Liver (tissue), 8 donors: ENCODE measurements at regions not wholly inside any gene's neighbourhood (a gene's known extent, or its start where the extent isn't known, plus 50 kb on each side); places are given as distances from the start of the nearest gene placed in this dataset.

Source experiments
- DNase-seq: peaks from one replicate; pipeline ENCODE4 v3.0.0-alpha.2; 2017; ENCODE audit warnings: low spot score
- H3K27ac ChIP-seq, 2 donors: one replicate each; pipeline ENCODE4 v1.7.0; 2013; ENCODE audit warnings: inconsistent platforms in 2 of 2, low read length in 2 of 2, control low read depth in 1 of 2, low read depth in 1 of 2, mild to moderate bottlenecking in 1 of 2
- H3K27me3 ChIP-seq, 4 donors: one replicate each; pipeline versions ENCODE4 v1.6.1 to v1.7.0; 2013; ENCODE audit warnings: low read length in 3 of 4, inconsistent platforms in 1 of 4, mild to moderate bottlenecking in 1 of 4, moderate library complexity in 1 of 4; ENCODE audit not compliant: control insufficient read depth in 4 of 4, insufficient read depth in 4 of 4
- H3K36me3 ChIP-seq, 4 donors: one replicate each; pipeline versions ENCODE4 v1.6.1 to v1.7.0; 2013; ENCODE audit warnings: low read length in 3 of 4, mild to moderate bottlenecking in 3 of 4, low read depth in 1 of 4, moderate library complexity in 1 of 4; ENCODE audit not compliant: control insufficient read depth in 4 of 4, insufficient read depth in 3 of 4
- H3K4me1 ChIP-seq, 4 donors: one replicate each; pipeline versions ENCODE4 v1.6.1 to v1.7.0; 2013; ENCODE audit warnings: low read length in 3 of 4, mild to moderate bottlenecking in 3 of 4, moderate library complexity in 1 of 4; ENCODE audit not compliant: control insufficient read depth in 4 of 4, insufficient read depth in 4 of 4
- H3K4me3 ChIP-seq, 3 donors: one replicate each; pipeline versions ENCODE4 v1.6.1 to v1.7.0; 2013; ENCODE audit warnings: low read length in 3 of 3, control low read depth in 1 of 3, low read depth in 1 of 3, mild to moderate bottlenecking in 1 of 3
- H3K9ac ChIP-seq, 2 donors: one replicate each; pipeline ENCODE4 v1.7.0; 2013; ENCODE audit warnings: low read length in 2 of 2, mild to moderate bottlenecking in 2 of 2, moderate library complexity in 2 of 2, control low read depth in 1 of 2, low read depth in 1 of 2
- H3K9me3 ChIP-seq, 4 donors: one replicate each; pipeline versions ENCODE4 v1.6.1 to v1.7.0; 2013; ENCODE audit warnings: low read length in 3 of 4; ENCODE audit not compliant: control insufficient read depth in 4 of 4
- ATF3 ChIP-seq: IDR thresholded peaks from 2 replicates; pipeline ENCODE4 v1.6.1; 2016; ENCODE audit warnings: antibody characterized with exemption
- CTCF ChIP-seq: fragments of 150-350 bp; IDR thresholded peaks from 2 replicates; pipeline ENCODE4 v1.5.1; 2017; ENCODE audit warnings: improper control_type of control experiment, low read depth, low read length; ENCODE audit not compliant: missing input control
- EGR1 ChIP-seq, 2 donors: IDR thresholded peaks; 2 replicates each; pipeline ENCODE4 v1.6.1; 2016 to 2018; ENCODE audit warnings: antibody characterized with exemption in 2 of 2, low read depth in 2 of 2
- FOXA1 ChIP-seq: IDR thresholded peaks from 2 replicates; pipeline ENCODE4 v1.6.1; 2016; ENCODE audit warnings: antibody characterized with exemption
- FOXA2 ChIP-seq: IDR thresholded peaks from 2 replicates; pipeline ENCODE4 v1.6.1; 2016; ENCODE audit warnings: antibody characterized with exemption
- GABPA ChIP-seq, 2 donors: IDR thresholded peaks in 1 of 2; conservative IDR thresholded peaks in 1 of 2; 2 replicates each; pipeline ENCODE4 v1.6.1; 2016; ENCODE audit warnings: antibody characterized with exemption in 2 of 2, mild to moderate bottlenecking in 1 of 2, moderate library complexity in 1 of 2
- HNF4A ChIP-seq, 2 donors: conservative IDR thresholded peaks; 2 replicates each; pipeline ENCODE4 v1.6.1; 2016; ENCODE audit warnings: antibody characterized with exemption in 2 of 2, mild to moderate bottlenecking in 2 of 2
- HNF4G ChIP-seq: IDR thresholded peaks from 2 replicates; pipeline ENCODE4 v1.6.1; 2016; ENCODE audit warnings: antibody characterized with exemption
- JUND ChIP-seq, 2 donors: IDR thresholded peaks; 2 replicates each; pipeline ENCODE4 v1.6.1; 2016; ENCODE audit warnings: antibody characterized with exemption in 2 of 2
- MAX ChIP-seq: IDR thresholded peaks from 2 replicates; pipeline ENCODE4 v1.6.1; 2016; ENCODE audit warnings: antibody characterized with exemption
- NR2F2 ChIP-seq: IDR thresholded peaks from 2 replicates; pipeline ENCODE4 v1.6.1; 2016; ENCODE audit warnings: antibody characterized with exemption
- RAD21 ChIP-seq, 2 donors: IDR thresholded peaks; 2 replicates each; pipeline ENCODE4 v1.6.1; 2016; ENCODE audit warnings: antibody characterized with exemption in 2 of 2, mild to moderate bottlenecking in 2 of 2
- REST ChIP-seq: IDR thresholded peaks from 2 replicates; pipeline ENCODE4 v1.6.1; 2016; ENCODE audit warnings: antibody characterized with exemption, mild to moderate bottlenecking
- RXRA ChIP-seq, 2 donors: IDR thresholded peaks; 2 replicates each; pipeline ENCODE4 v1.6.1; 2017 to 2018; ENCODE audit warnings: antibody characterized with exemption in 2 of 2, mild to moderate bottlenecking in 1 of 2
- SP1 ChIP-seq: IDR thresholded peaks from 2 replicates; pipeline ENCODE4 v1.6.1; 2018; ENCODE audit warnings: antibody characterized with exemption, mild to moderate bottlenecking
- TAF1 ChIP-seq: conservative IDR thresholded peaks from 2 replicates; pipeline ENCODE4 v1.6.1; 2016; ENCODE audit warnings: antibody characterized with exemption, mild to moderate bottlenecking
- YY1 ChIP-seq: IDR thresholded peaks from 2 replicates; pipeline ENCODE4 v1.6.1; 2016; ENCODE audit warnings: antibody characterized with exemption, mild to moderate bottlenecking
- ZBTB33 ChIP-seq: IDR thresholded peaks from 2 replicates; pipeline ENCODE4 v1.6.1; 2016; ENCODE audit warnings: antibody characterized with exemption
- WGBS: extraction: QIAGEN DNeasy Blood & Tissue Kit; methylation state at CpG from one replicate; pipeline ENCODE4 v1.1.7; 2013; 5-methylcytosine and 5-hydroxymethylcytosine counted together
- donor health status: healthy.
- donor health status: healthy.
- donor health status: healthy.
- donor health status: healthy.
- donor health status: healthy.

- H3K9ac ChIP-seq = no peak overlapping the region
- DNase-seq = no peak
- peaks cover 0 to 3% (median 0%) of the 10 kb centered on the region in 4 donors for H3K27me3 ChIP-seq
- no peaks in the 10 kb centered on the region for H3K4me1 ChIP-seq
- TF ChIP-seq FOXA2 (no peak), GABPA (IDR thresholded peaks at IDR 0.05 in 1 of 2, conservative IDR thresholded peaks at IDR 0.05 in 1 of 2) (no peak), REST (no peak), TAF1 (no peak), EGR1 (IDR thresholded peaks at IDR 0.05; ENCODE audit: low read depth in 2 of 2) (no peak), NR2F2 (no peak), YY1 (no peak), MAX (no peak), HNF4A (conservative IDR thresholded peaks at IDR 0.05) (no peak), CTCF (no peak), RAD21 (IDR thresholded peaks at IDR 0.05) (no peak), ZBTB33 (no peak), SP1 (no peak), ATF3 (no peak), RXRA (IDR thresholded peaks at IDR 0.05) (no peak), FOXA1 (no peak), HNF4G (no peak), JUND (IDR thresholded peaks at IDR 0.05) (no peak)
- no peak overlapping the region for H3K4me3 ChIP-seq
- H3K36me3 ChIP-seq = no peaks in the 10 kb centered on the region
- WGBS = 79% methylated on average over 2 of the region's 2 CpGs
- H3K9me3 ChIP-seq = no peaks in the 10 kb centered on the region
- no peak overlapping the region for H3K27ac ChIP-seq
These were observed 120.6 kb upstream of the TACR1 start for GRCh38 chr2:75319951-75320350.
